Fibroblast of the aortic adventitia (primary cell): ENCODE measurements at regions not wholly inside any gene's neighbourhood (a gene's known extent, or its start where the extent isn't known, plus 50 kb on each side); places are given as distances from the start of the nearest gene placed in this dataset.

ENCODE experiments used
- DNase-seq: peaks from one replicate; pipeline ENCODE4 v3.0.0-alpha.2; 2010; ENCODE audit warnings: low read depth
- H3K4me3 ChIP-seq: 2 replicates; pipeline ENCODE4 v1.5.1; 2011; ENCODE audit warnings: low read depth, mild to moderate bottlenecking, control low read depth, low read length, moderate library complexity
- CTCF ChIP-seq: IDR thresholded peaks from 2 replicates; pipeline ENCODE4 v1.5.1; 2011; ENCODE audit warnings: mild to moderate bottlenecking, low read length, control low read depth, inconsistent platforms; ENCODE audit not compliant: insufficient read depth

GRCh38 chr13:63628310-63628709 lies 2212.7 kb upstream of the PCDH20 start:
- no peak overlapping the region for H3K4me3 ChIP-seq
- no peak for TF ChIP-seq CTCF
- DNase-seq: no peak

GRCh38 chr13:63625869-63626268 lies 2210.2 kb upstream of the PCDH20 start:
- no peak for DNase-seq
- no peak for TF ChIP-seq CTCF
- H3K4me3 ChIP-seq: no peak overlapping the region

DNA sequence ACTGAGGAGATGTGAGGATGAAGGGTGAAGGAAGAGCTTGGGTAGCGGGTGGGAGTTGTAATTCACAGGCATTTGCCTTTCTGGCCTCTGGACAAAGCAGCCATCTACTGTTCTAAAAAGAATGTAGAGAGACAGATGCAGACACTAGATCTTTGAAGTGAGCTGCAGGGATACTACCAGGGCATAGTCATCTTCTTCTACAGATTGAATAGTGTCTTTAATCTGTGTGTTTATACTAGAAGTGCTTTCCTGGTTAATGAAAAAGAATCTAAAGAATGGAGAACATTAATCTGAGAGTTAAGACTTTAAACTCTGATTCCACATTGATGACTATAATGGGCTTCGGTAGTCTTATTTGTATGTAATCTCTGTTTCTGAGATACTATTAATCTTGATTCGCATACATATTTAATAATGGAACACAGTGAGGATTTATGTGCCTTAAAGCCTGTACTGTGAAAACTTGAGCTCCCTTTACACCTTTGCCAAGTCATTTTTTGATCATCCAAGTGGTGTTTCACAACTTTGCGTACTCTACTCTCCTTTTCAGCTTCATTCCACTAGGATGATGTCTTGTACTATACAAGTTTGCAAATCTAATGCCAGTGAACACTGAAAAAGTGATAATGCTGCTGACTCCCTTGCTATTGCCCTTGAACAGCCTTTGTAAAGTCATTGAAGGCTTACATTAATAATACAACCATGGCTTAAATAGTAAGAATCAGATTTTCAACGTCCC lies 2199.4 kb upstream of the PCDH20 start:
- TF ChIP-seq CTCF: no peak
- H3K4me3 ChIP-seq: no peak overlapping the region
- peak; percentile 2 for DNase-seq

DNA sequence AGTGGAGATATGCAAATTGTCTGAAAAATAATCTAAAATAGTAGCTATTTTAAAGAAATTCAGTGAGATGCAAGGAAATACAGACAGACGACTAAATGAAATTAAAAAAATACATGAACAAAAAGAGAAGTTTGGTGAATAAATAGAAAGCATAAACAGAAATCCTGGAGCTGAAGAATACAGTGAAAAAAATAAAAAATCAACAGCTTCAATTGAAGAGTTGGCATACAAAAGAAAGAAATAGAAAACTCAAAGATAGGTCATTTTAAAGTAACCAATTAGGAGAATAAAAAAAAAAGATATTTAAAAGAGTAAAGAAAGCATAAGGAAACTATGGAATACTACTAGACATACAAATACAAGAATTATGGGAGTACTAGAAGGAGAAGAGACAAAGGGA lies 2191.5 kb upstream of the PCDH20 start:
- DNase-seq: no peak
- no peak for TF ChIP-seq CTCF
- no peak overlapping the region for H3K4me3 ChIP-seq

- TF ChIP-seq CTCF: no peak
- no peak overlapping the region for H3K4me3 ChIP-seq
- no peak for DNase-seq
Measured at GRCh38 chr13:63605962-63606361, 2190.3 kb upstream of the PCDH20 start.

- no peak for DNase-seq
- H3K4me3 ChIP-seq: no peak overlapping the region
- no peak for TF ChIP-seq CTCF
Measured at GRCh38 chr13:63605403-63605802, 2189.8 kb upstream of the PCDH20 start.

- DNase-seq: no peak
- no peak for TF ChIP-seq CTCF
- no peak overlapping the region for H3K4me3 ChIP-seq
Measured at GRCh38 chr13:63595811-63596210, 2180.2 kb upstream of the PCDH20 start.
